HuH-7 (cell line): ENCODE measurements at regions not wholly inside any gene's neighbourhood (a gene's known extent, or its start where the extent isn't known, plus 50 kb on each side); places are given as distances from the start of the nearest gene placed in this dataset.

Experiments used
- DNase-seq: peaks from one replicate; pipeline ENCODE4 v3.0.0; 2011; ENCODE audit warnings: low spot score

- no peak for DNase-seq
These were observed 284.9 kb upstream of the ADAMTS5 start for GRCh38 chr21:27251752-27252151.

GRCh38 chr21:27250366-27250765 lies 283.5 kb upstream of the ADAMTS5 start:
- DNase-seq, result no peak

GRCh38 chr21:27248814-27249213 lies 281.9 kb upstream of the ADAMTS5 start:
- no peak for DNase-seq

GRCh38 chr21:27246741-27247140 lies 279.9 kb upstream of the ADAMTS5 start:
- no peak for DNase-seq

- DNase-seq, result no peak
These were observed 277.9 kb upstream of the ADAMTS5 start for GRCh38 chr21:27244776-27245175.

- DNase-seq, result no peak
These were observed 277.5 kb upstream of the ADAMTS5 start for GRCh38 chr21:27244352-27244751.

GRCh38 chr21:27240839-27241238 lies 274.0 kb upstream of the ADAMTS5 start:
- DNase-seq, result no peak

GRCh38 chr21:27233514-27234115 lies 266.7 kb upstream of the ADAMTS5 start:
- DNase-seq, result no peak

GRCh38 chr21:27225940-27226339 lies 259.1 kb upstream of the ADAMTS5 start:
- DNase-seq, result no peak

GRCh38 chr21:27225151-27225550 lies 258.3 kb upstream of the ADAMTS5 start:
- no peak for DNase-seq

GRCh38 chr21:27224169-27224568 lies 257.3 kb upstream of the ADAMTS5 start:
- no peak for DNase-seq

GRCh38 chr21:27221077-27221476 lies 254.2 kb upstream of the ADAMTS5 start:
- no peak for DNase-seq

- DNase-seq, result no peak
These were observed 253.5 kb upstream of the ADAMTS5 start for GRCh38 chr21:27220416-27220815.

GRCh38 chr21:27219068-27219467 lies 252.2 kb upstream of the ADAMTS5 start:
- DNase-seq, result no peak

- no peak for DNase-seq
These were observed 246.4 kb upstream of the ADAMTS5 start for GRCh38 chr21:27213303-27213702.

GRCh38 chr21:27212441-27212840 lies 245.6 kb upstream of the ADAMTS5 start:
- no peak for DNase-seq

- DNase-seq, result no peak
These were observed 242.7 kb upstream of the ADAMTS5 start for GRCh38 chr21:27209546-27209945.

- no peak for DNase-seq
These were observed 239.6 kb upstream of the ADAMTS5 start for GRCh38 chr21:27206368-27206982.

GRCh38 chr21:27202301-27202700 lies 235.4 kb upstream of the ADAMTS5 start:
- DNase-seq, result no peak

- DNase-seq, result no peak
These were observed 234.3 kb upstream of the ADAMTS5 start for GRCh38 chr21:27201197-27201596.

GRCh38 chr21:27196651-27197050 lies 229.8 kb upstream of the ADAMTS5 start:
- DNase-seq, result no peak

- DNase-seq, result no peak
These were observed 225.5 kb upstream of the ADAMTS5 start for GRCh38 chr21:27192281-27192949.

- no peak for DNase-seq
These were observed 223.7 kb upstream of the ADAMTS5 start for GRCh38 chr21:27190601-27191000.

- DNase-seq, result no peak
These were observed 223.0 kb upstream of the ADAMTS5 start for GRCh38 chr21:27189870-27190269.
